Kidney epithelial cell (primary cell): ENCODE measurements at regions not wholly inside any gene's neighbourhood (a gene's known extent, or its start where the extent isn't known, plus 50 kb on each side); places are given as distances from the start of the nearest gene placed in this dataset.

Source experiments
- DNase-seq: peaks from one replicate; pipeline ENCODE4 v3.0.0-alpha.2; 2010; ENCODE audit warnings: low read depth
- H3K27me3 ChIP-seq: 2 replicates; pipeline ENCODE4 v1.6.0; 2011; ENCODE audit warnings: low read length; ENCODE audit not compliant: control insufficient read depth, insufficient read depth
- H3K36me3 ChIP-seq: 2 replicates; pipeline ENCODE4 v1.5.1; 2011; ENCODE audit warnings: low read length; ENCODE audit not compliant: control insufficient read depth, insufficient read depth
- H3K4me3 ChIP-seq: 2 replicates; pipeline ENCODE4 v1.5.1; 2011; ENCODE audit warnings: low read depth, mild to moderate bottlenecking, control low read depth, low read length
- TF ChIP-seq, protein P1 (sequence below): IDR thresholded peaks from 2 replicates; pipeline ENCODE4 v1.5.1; 2011; ENCODE audit warnings: mild to moderate bottlenecking, moderate library complexity, low read length, control low read depth, inconsistent platforms; ENCODE audit not compliant: insufficient read depth, poor library complexity, severe bottlenecking

DNA sequence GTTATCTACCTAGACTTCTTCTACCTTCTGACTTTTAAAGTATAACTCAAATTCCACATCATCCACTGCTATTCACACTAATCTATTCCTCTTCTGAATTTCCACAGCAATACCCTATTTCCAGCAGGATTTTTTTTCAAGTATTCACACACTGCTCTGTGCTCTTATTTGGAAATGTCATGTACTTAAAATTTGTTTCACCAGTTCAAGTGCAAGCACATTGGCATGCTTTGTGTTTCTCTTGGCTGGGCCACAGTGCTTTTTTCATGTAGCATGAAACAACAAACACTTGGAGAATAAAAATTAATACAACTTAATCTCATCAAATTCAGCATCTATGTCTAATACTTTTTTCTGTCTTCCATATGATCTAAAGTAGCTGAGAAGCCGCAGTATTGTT is 161.8 kb upstream of the PCDH18 start:
- Histone ChIP-seq H3K4me3 (no peak overlapping the region), H3K36me3 (no peaks in the 10 kb centered on the region), H3K27me3 (no peaks in the 10 kb centered on the region)
- TF ChIP-seq, protein P1, sequence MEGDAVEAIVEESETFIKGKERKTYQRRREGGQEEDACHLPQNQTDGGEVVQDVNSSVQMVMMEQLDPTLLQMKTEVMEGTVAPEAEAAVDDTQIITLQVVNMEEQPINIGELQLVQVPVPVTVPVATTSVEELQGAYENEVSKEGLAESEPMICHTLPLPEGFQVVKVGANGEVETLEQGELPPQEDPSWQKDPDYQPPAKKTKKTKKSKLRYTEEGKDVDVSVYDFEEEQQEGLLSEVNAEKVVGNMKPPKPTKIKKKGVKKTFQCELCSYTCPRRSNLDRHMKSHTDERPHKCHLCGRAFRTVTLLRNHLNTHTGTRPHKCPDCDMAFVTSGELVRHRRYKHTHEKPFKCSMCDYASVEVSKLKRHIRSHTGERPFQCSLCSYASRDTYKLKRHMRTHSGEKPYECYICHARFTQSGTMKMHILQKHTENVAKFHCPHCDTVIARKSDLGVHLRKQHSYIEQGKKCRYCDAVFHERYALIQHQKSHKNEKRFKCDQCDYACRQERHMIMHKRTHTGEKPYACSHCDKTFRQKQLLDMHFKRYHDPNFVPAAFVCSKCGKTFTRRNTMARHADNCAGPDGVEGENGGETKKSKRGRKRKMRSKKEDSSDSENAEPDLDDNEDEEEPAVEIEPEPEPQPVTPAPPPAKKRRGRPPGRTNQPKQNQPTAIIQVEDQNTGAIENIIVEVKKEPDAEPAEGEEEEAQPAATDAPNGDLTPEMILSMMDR, result no peak
- DNase-seq, result no peak

DNA sequence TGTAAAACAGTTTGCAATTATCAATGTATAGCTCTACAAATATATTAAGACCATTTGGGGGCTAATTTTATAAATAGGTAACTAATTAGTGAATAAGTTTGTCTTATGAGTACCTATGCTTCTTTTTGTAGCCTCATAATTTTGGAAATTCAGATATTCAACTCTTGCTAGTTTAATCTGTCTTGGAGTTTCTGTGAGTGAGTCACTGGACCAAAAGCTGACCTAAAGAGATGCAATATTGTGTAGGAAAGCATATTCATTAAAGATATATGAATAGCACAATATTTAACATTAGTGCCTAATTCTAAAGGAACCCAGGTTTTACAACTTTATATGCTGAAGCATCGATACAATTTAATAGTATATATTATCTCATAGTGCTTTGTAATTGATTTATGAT is 161.3 kb upstream of the PCDH18 start:
- no peak for DNase-seq
- Histone ChIP-seq H3K4me3 (no peak overlapping the region), H3K27me3 (no peaks in the 10 kb centered on the region), H3K36me3 (no peaks in the 10 kb centered on the region)
- TF ChIP-seq, protein P1, result no peak

DNA sequence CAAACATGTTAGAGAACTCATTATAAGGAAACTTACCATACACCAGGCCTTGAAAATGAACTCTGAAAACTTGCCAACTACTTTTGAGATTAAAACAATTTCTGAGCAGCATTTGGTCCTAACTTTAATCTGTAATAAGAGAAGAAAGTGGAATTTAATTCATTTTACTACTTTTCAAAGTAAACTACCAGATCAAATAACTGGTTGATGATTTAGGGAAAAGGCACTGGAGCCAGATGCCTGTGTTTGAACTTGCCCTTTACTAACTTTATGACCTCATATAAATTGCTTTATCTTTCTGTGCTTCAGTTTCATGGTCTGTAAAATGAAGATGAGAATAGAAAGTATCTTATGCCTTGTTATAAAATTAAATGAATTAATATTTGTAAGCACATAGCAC is 159.9 kb upstream of the PCDH18 start:
- no peak for DNase-seq
- Histone ChIP-seq H3K36me3 (no peaks in the 10 kb centered on the region), H3K27me3 (no peaks in the 10 kb centered on the region), H3K4me3 (no peak overlapping the region)
- TF ChIP-seq, protein P1, result no peak

DNA sequence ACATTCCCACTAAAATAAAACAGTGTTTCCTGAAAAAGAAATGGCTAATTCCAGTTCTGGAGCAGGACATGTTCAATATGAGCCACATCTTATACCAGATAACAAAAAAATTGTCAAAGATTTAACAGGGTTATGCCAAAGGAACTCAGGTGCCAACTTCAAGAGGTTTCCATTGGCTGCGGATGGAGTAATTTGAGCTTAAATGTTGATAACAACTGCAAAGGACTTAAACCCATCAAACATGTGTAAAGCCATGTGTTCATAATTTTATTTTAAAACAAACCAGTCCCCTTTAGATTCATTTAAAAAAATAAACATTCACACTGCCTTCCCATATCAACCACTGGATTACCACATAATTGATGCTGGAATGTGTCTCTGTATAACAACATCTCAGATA is 156.4 kb upstream of the PCDH18 start:
- TF ChIP-seq, protein P1, result no peak
- Histone ChIP-seq H3K36me3 (no peaks in the 10 kb centered on the region), H3K4me3 (no peak overlapping the region), H3K27me3 (no peaks in the 10 kb centered on the region)
- DNase-seq, result no peak

DNA sequence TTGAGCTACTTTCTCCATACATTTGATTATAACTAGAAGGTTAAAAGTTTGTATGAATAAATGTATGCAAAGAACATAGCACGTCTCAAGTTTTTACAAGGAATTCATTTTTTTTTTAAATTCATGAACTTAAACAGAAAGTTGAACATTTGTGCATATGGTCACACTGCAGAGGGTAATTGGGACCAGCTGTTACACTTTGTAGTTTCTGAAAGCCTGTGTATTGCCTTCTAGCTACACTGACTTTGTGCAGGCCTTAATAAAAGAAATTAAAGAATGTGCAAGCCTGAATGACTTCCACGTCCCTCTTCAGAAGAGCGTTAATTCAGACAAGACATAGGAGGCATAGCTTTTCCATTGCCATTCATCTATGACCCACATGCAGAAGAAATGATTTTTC is 153.1 kb upstream of the PCDH18 start:
- TF ChIP-seq, protein P1, result no peak

DNA sequence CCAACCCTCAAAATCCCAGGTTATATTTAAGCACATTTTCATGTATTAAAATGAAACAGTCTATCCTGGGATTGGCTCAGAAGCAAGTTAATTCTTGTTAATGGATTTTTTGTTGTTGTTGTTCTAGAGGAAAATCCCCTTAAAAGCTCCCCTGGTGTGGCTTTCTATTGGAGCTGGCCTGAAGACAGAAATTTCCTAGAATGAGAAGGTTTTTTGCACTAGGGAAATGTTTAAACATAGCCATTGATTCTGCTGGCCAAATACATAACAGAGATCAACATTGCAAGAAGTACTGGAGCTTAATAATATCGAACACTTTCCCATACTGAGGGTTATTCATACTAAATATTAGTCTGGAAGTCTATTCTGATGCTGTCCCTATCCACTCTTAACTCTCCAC is 148.8 kb upstream of the PCDH18 start:
- H3K36me3 ChIP-seq, result no peaks in the 10 kb centered on the region
- H3K27me3 ChIP-seq, result no peaks in the 10 kb centered on the region
- no peak for DNase-seq
- no peak overlapping the region for H3K4me3 ChIP-seq
- TF ChIP-seq, protein P1, result no peak

More for the DNA sequence above, 153.1 kb upstream of the PCDH18 start:
- DNase-seq, result no peak
- Histone ChIP-seq H3K36me3 (no peaks in the 10 kb centered on the region), H3K27me3 (no peaks in the 10 kb centered on the region), H3K4me3 (no peak overlapping the region)
